NCI-H2196 treated with DMSO at 0.1 percent for 48 hours (cell line): ENCODE measurements at regions not wholly inside any gene's neighbourhood (a gene's known extent, or its start where the extent isn't known, plus 50 kb on each side); places are given as distances from the start of the nearest gene placed in this dataset.

ENCODE experiments used
- DNase-seq: peaks from one replicate; lab custom pipeline; 2025; ENCODE audit not compliant: unreplicated experiment; lab: John Stamatoyannopoulos, UW

- DNase-seq = no peak
Observed at GRCh38 chr12:90899456-90900182, 55.4 kb downstream of the CCER1 start.

GRCh38 chr12:90897986-90898385, 57.0 kb downstream of the CCER1 start:
- no peak for DNase-seq

GRCh38 chr12:90897316-90897715, 57.7 kb downstream of the CCER1 start:
- DNase-seq = no peak

GRCh38 chr12:90896821-90897220, 58.2 kb downstream of the CCER1 start:
- no peak for DNase-seq

GRCh38 chr12:90896164-90896563, 58.8 kb downstream of the CCER1 start:
- no peak for DNase-seq

- no peak for DNase-seq
Observed at GRCh38 chr12:90888316-90888715, 66.7 kb downstream of the CCER1 start.

- DNase-seq = no peak
Observed at GRCh38 chr12:90883456-90883855, 71.5 kb downstream of the CCER1 start.

GRCh38 chr12:90871726-90872096, 83.3 kb downstream of the CCER1 start:
- DNase-seq = no peak

- no peak for DNase-seq
Observed at GRCh38 chr12:90870971-90871725, 83.8 kb downstream of the CCER1 start.

GRCh38 chr12:90868626-90869025, 86.3 kb downstream of the CCER1 start:
- no peak for DNase-seq

- no peak for DNase-seq
Observed at GRCh38 chr12:90859591-90859990, 95.4 kb downstream of the CCER1 start.

GRCh38 chr12:90858252-90858651, 96.7 kb downstream of the CCER1 start:
- no peak for DNase-seq

GRCh38 chr12:90855534-90855933, 99.4 kb downstream of the CCER1 start:
- no peak for DNase-seq

GRCh38 chr12:90854136-90854689, 100.8 kb downstream of the CCER1 start:
- DNase-seq = peak; percentile 11

- no peak for DNase-seq
Observed at GRCh38 chr12:90851800-90852718, 102.9 kb downstream of the CCER1 start.

- DNase-seq = no peak
Observed at GRCh38 chr12:90842477-90842876, 112.5 kb downstream of the CCER1 start.

GRCh38 chr12:90841336-90841735, 113.6 kb downstream of the CCER1 start:
- DNase-seq = no peak

GRCh38 chr12:90839346-90839745, 115.6 kb downstream of the CCER1 start:
- no peak for DNase-seq

GRCh38 chr12:90836689-90837088, 118.3 kb downstream of the CCER1 start:
- no peak for DNase-seq

- DNase-seq = no peak
Observed at GRCh38 chr12:90833228-90833627, 121.7 kb downstream of the CCER1 start.

GRCh38 chr12:90832427-90832826, 122.5 kb downstream of the CCER1 start:
- DNase-seq = no peak
